Astrocyte (in vitro differentiated cells and primary cell): ENCODE measurements at regions not wholly inside any gene's neighbourhood (a gene's known extent, or its start where the extent isn't known, plus 50 kb on each side); places are given as distances from the start of the nearest gene placed in this dataset.

Experiments used
- DNase-seq: peaks from one replicate; pipeline ENCODE4 v3.0.0-alpha.2; 2010; ENCODE audit warnings: low read depth
- FAIRE-seq: peaks from 2 replicates; lab custom pipeline; 2011; peaks lifted over from hg19 to GRCh38; lab: Jason Lieb, UNC
- H2AFZ ChIP-seq: 2 replicates; pipeline ENCODE4 v1.6.0; 2012; ENCODE audit warnings: low read depth, low read length, inconsistent platforms
- H3K27ac ChIP-seq: 2 replicates; pipeline ENCODE4 v1.5.1; 2011; ENCODE audit warnings: low read depth, low read length, inconsistent platforms
- H3K27me3 ChIP-seq: 2 replicates; pipeline ENCODE4 v1.6.0; 2011; ENCODE audit warnings: low read length, inconsistent platforms; ENCODE audit not compliant: insufficient read depth
- H3K36me3 ChIP-seq: 2 replicates; pipeline ENCODE4 v1.5.1; 2011; ENCODE audit warnings: low read length, inconsistent platforms; ENCODE audit not compliant: insufficient read depth
- H3K4me1 ChIP-seq: 2 replicates; pipeline ENCODE4 v1.5.1; 2011; ENCODE audit warnings: low read length, inconsistent platforms; ENCODE audit not compliant: insufficient read depth
- H3K4me2 ChIP-seq: 2 replicates; pipeline ENCODE4 v1.6.0; 2012; ENCODE audit warnings: low read length, inconsistent platforms
- H3K4me3 ChIP-seq: 2 replicates; pipeline ENCODE4 v1.5.1; 2011; ENCODE audit warnings: low read depth, mild to moderate bottlenecking, low read length, inconsistent platforms; ENCODE audit not compliant: insufficient read depth
- H3K79me2 ChIP-seq: 2 replicates; pipeline ENCODE4 v1.6.0; 2012; ENCODE audit warnings: mild to moderate bottlenecking, low read length, inconsistent platforms; ENCODE audit not compliant: insufficient read depth
- H3K9ac ChIP-seq: 2 replicates; pipeline ENCODE4 v1.6.0; 2012; ENCODE audit warnings: mild to moderate bottlenecking, low read length, inconsistent platforms
- H3K9me3 ChIP-seq: 2 replicates; pipeline ENCODE4 v1.5.1; 2012; ENCODE audit warnings: low read depth, mild to moderate bottlenecking, low read length, inconsistent platforms; ENCODE audit not compliant: insufficient read depth
- H4K20me1 ChIP-seq: 2 replicates; pipeline ENCODE4 v1.6.0; 2012; ENCODE audit warnings: low read length, inconsistent platforms; ENCODE audit not compliant: insufficient read depth
- H3K27ac Mint-ChIP-seq: one replicate; pipeline ENCODE4 v1.8.0; 2021; ENCODE audit warnings: mild to moderate bottlenecking, mixed read lengths; ENCODE audit not compliant: unreplicated experiment
- H3K27me3 Mint-ChIP-seq: one replicate; pipeline ENCODE4 v1.8.0; 2021; ENCODE audit warnings: low read depth, mixed read lengths; ENCODE audit not compliant: unreplicated experiment
- H3K36me3 Mint-ChIP-seq: one replicate; pipeline ENCODE4 v1.8.0; 2021; ENCODE audit warnings: low read depth, mixed read lengths; ENCODE audit not compliant: unreplicated experiment
- H3K4me1 Mint-ChIP-seq: one replicate; pipeline ENCODE4 v1.8.0; 2021; ENCODE audit warnings: low read depth, mixed read lengths; ENCODE audit not compliant: unreplicated experiment
- H3K4me3 Mint-ChIP-seq: one replicate; pipeline ENCODE4 v1.8.0; 2021; ENCODE audit warnings: mild to moderate bottlenecking, moderate library complexity, mixed read lengths; ENCODE audit not compliant: unreplicated experiment
- H3K9me3 Mint-ChIP-seq: one replicate; pipeline ENCODE4 v1.8.0; 2021; ENCODE audit warnings: mild to moderate bottlenecking, mixed read lengths; ENCODE audit not compliant: unreplicated experiment
- CTCF ChIP-seq: IDR thresholded peaks from 2 replicates; pipeline ENCODE4 v1.5.1; 2011; ENCODE audit warnings: low read depth, mild to moderate bottlenecking, inconsistent platforms, low read length, moderate library complexity; ENCODE audit not compliant: insufficient read depth
- EZH2 ChIP-seq: IDR thresholded peaks from 2 replicates; pipeline ENCODE4 v1.6.1; 2012; ENCODE audit warnings: mild to moderate bottlenecking, low read length, inconsistent platforms; ENCODE audit not compliant: insufficient read depth

- FAIRE-seq (no peak), DNase-seq (no peak)
- peaks cover 44% of the 10 kb centered on the region for H3K27me3 Mint-ChIP-seq
- H3K9me3 ChIP-seq, result no peaks in the 10 kb centered on the region
- H3K27ac ChIP-seq, result no peak overlapping the region
- no peak overlapping the region for H3K9ac ChIP-seq
- H3K9me3 Mint-ChIP-seq, result no peaks in the 10 kb centered on the region
- H3K4me1 Mint-ChIP-seq, result no peaks in the 10 kb centered on the region
- no peaks in the 10 kb centered on the region for H3K36me3 ChIP-seq
- no peak overlapping the region for H3K27ac Mint-ChIP-seq
- H3K4me3 ChIP-seq, result no peak overlapping the region
- no peaks in the 10 kb centered on the region for H4K20me1 ChIP-seq
- H3K4me3 Mint-ChIP-seq, result no peak overlapping the region
- H3K4me1 ChIP-seq, result no peaks in the 10 kb centered on the region
- TF ChIP-seq CTCF, result no peak
- no peak for TF ChIP-seq EZH2
- no peaks in the 10 kb centered on the region for H3K27me3 ChIP-seq
- H3K36me3 Mint-ChIP-seq, result no peaks in the 10 kb centered on the region
- no peaks in the 10 kb centered on the region for H3K79me2 ChIP-seq
- no peak overlapping the region for H2AFZ ChIP-seq
- no peak overlapping the region for H3K4me2 ChIP-seq
Measured at GRCh38 chr1:36605942-36606640, 123.4 kb upstream of the CSF3R start.

GRCh38 chr1:36603461-36603860 is 120.7 kb upstream of the CSF3R start:
- Histone ChIP-seq H3K79me2 (no peaks in the 10 kb centered on the region), H2AFZ (no peak overlapping the region), H3K4me2 (no peak overlapping the region), H3K4me1 (no peaks in the 10 kb centered on the region), H3K36me3 (no peaks in the 10 kb centered on the region), H3K9me3 (no peaks in the 10 kb centered on the region), H4K20me1 (no peaks in the 10 kb centered on the region), H3K27me3 (no peaks in the 10 kb centered on the region), H3K4me3 (no peak overlapping the region), H3K9ac (no peak overlapping the region), H3K27ac (no peak overlapping the region)
- DNase-seq (no peak), FAIRE-seq (no peak)
- Mint-ChIP-seq H3K27ac (no peak overlapping the region), H3K36me3 (no peaks in the 10 kb centered on the region), H3K27me3 (peaks cover 51% of the 10 kb centered on the region), H3K4me1 (no peaks in the 10 kb centered on the region), H3K9me3 (no peaks in the 10 kb centered on the region), H3K4me3 (no peak overlapping the region)
- TF ChIP-seq EZH2 (no peak), CTCF (no peak)

GRCh38 chr1:36602184-36602583 is 119.5 kb upstream of the CSF3R start:
- Histone ChIP-seq H3K4me3 (no peak overlapping the region), H3K27ac (no peak overlapping the region), H2AFZ (no peak overlapping the region), H3K36me3 (no peaks in the 10 kb centered on the region), H3K9ac (no peak overlapping the region), H3K4me1 (no peaks in the 10 kb centered on the region), H3K79me2 (no peaks in the 10 kb centered on the region), H4K20me1 (no peaks in the 10 kb centered on the region), H3K27me3 (peaks cover 2% of the 10 kb centered on the region), H3K9me3 (no peaks in the 10 kb centered on the region), H3K4me2 (no peak overlapping the region)
- H3K4me3 Mint-ChIP-seq, result no peak overlapping the region
- no peaks in the 10 kb centered on the region for H3K9me3 Mint-ChIP-seq
- H3K4me1 Mint-ChIP-seq, result no peaks in the 10 kb centered on the region
- no peak for DNase-seq
- H3K27ac Mint-ChIP-seq, result no peak overlapping the region
- peaks cover 64% of the 10 kb centered on the region for H3K27me3 Mint-ChIP-seq
- no peaks in the 10 kb centered on the region for H3K36me3 Mint-ChIP-seq
- TF ChIP-seq EZH2, result no peak
- TF ChIP-seq CTCF, result no peak
- FAIRE-seq, result no peak
